Panc1 (cell line): ENCODE measurements at regions not wholly inside any gene's neighbourhood (a gene's known extent, or its start where the extent isn't known, plus 50 kb on each side); places are given as distances from the start of the nearest gene placed in this dataset.
"Not testable (repeated sequence)": the region's sequence is repeated elsewhere in the genome, so short reads cannot be mapped to it uniquely, and the experiment has no call there.

Experiments used
- ATAC-seq: fragments of 200-7000 bp; cut with Tn5 transposase; 2 replicates; pipeline ENCODE4 v1.9.1; 2020; ENCODE audit warnings: mild to moderate bottlenecking, moderate library complexity
- BruUV-seq: library from RNA; stranded (reverse); fragments of 400-500 nt; replicated peaks from 2 replicates; lab custom pipeline; 2021; lab: Mats Ljungman, UMichigan
- CTCF ChIA-PET: fragments of 300-600 bp; sonication (Branson Sonifier 250); formaldehyde crosslinking; loops from one replicate; lab custom pipeline; 2022; ENCODE audit warnings: antibody characterized with exemption; lab: Charles Lee
- POLR2A ChIA-PET: fragments of 300-600 bp; sonication (Branson Sonifier 250); formaldehyde crosslinking; loops from one replicate; lab custom pipeline; 2022; ENCODE audit warnings: antibody characterized with exemption; lab: Charles Lee
- DNase-seq: peaks from one replicate; pipeline ENCODE4 v3.0.0-alpha.2; 2010; ENCODE audit warnings: low read depth, low spot score
- H3K27ac ChIP-seq: 2 replicates; pipeline ENCODE4 v1.5.1; 2011; ENCODE audit warnings: mild to moderate bottlenecking, low read length, inconsistent platforms
- H3K27me3 ChIP-seq: fragments of 200-500 bp; sonication (Bioruptor generic); 2 replicates; pipeline ENCODE4 v1.6.0; 2014; ENCODE audit warnings: low read length, inconsistent platforms; ENCODE audit not compliant: control insufficient read depth, insufficient read depth
- H3K36me3 ChIP-seq: fragments of 200-500 bp; sonication (Bioruptor generic); 2 replicates; pipeline ENCODE4 v1.5.1; 2014; ENCODE audit warnings: inconsistent platforms, mild to moderate bottlenecking, low read length, moderate library complexity; ENCODE audit not compliant: control insufficient read depth, insufficient read depth
- H3K4me1 ChIP-seq: 2 replicates; pipeline ENCODE4 v1.5.1; 2011; ENCODE audit warnings: inconsistent platforms, mild to moderate bottlenecking, low read length, moderate library complexity; ENCODE audit not compliant: control insufficient read depth, insufficient read depth
- H3K4me3 ChIP-seq, 2 experiments: 2 replicates each; pipeline ENCODE4 v1.5.1; 2011 to 2012; ENCODE audit warnings: low read depth in 2 of 2, low read length in 2 of 2, mild to moderate bottlenecking in 2 of 2, inconsistent platforms in 1 of 2, moderate library complexity in 1 of 2
- H3K9me3 ChIP-seq: fragments of 200-500 bp; sonication (Bioruptor generic); 2 replicates; pipeline ENCODE4 v1.5.1; 2014; ENCODE audit warnings: low read depth, mild to moderate bottlenecking, inconsistent platforms, low read length, moderate library complexity; ENCODE audit not compliant: control insufficient read depth, insufficient read depth
- CTCF ChIP-seq: fragments of 450-650 bp; IDR thresholded peaks from 2 replicates; pipeline ENCODE4 v1.5.1; 2017; ENCODE audit warnings: mild to moderate bottlenecking
- POLR2AphosphoS5 ChIP-seq: IDR thresholded peaks from 2 replicates; pipeline ENCODE4 v1.6.1; 2012; ENCODE audit warnings: mild to moderate bottlenecking, low read depth, low read length, moderate library complexity
- REST ChIP-seq, 2 experiments: IDR thresholded peaks; 2 replicates each; pipeline ENCODE4 v1.6.1; 2011 to 2012; ENCODE audit warnings: low read depth in 2 of 2, control low read depth in 1 of 2, low read length in 1 of 2, mild to moderate bottlenecking in 1 of 2, moderate library complexity in 1 of 2; ENCODE audit not compliant: insufficient read depth in 1 of 2
- SIN3A ChIP-seq: IDR thresholded peaks from 2 replicates; pipeline ENCODE4 v1.6.1; 2012; ENCODE audit warnings: low read depth, mild to moderate bottlenecking, low read length, moderate library complexity, borderline replicate concordance; ENCODE audit not compliant: insufficient read depth
- TCF7L2 ChIP-seq: IDR thresholded peaks from 2 replicates; pipeline ENCODE4 v1.6.1; 2011; ENCODE audit warnings: mild to moderate bottlenecking, low read depth, low read length, inconsistent platforms
- in situ Hi-C: cut with HindIII; loops from 2 replicates; pipeline ENCODE4 v1.10.0; 2016; ENCODE audit warnings: low sequenced_read_pairs, low pct_unique_long_range_greater_than_20kb
- intact Hi-C: fragments of 100-400 bp; cut with micrococcal nuclease; formaldehyde crosslinking; loops from one replicate; pipeline ENCODE4 v1.10.0; 2022; ENCODE audit not compliant: unreplicated experiment

GRCh38 chr3:161673866-161674265, 177.3 kb downstream of the OTOL1 start:
- intact Hi-C loops (no loop called here), in situ Hi-C loops (no loop called here)
- Histone ChIP-seq H3K27me3 (peaks cover 2% of the 10 kb centered on the region; the same call in 1 of the 2 replicates), H3K9me3 (no peaks in the 10 kb centered on the region), H3K4me3 (no peak overlapping the region), H3K36me3 (no peaks in the 10 kb centered on the region), H3K4me1 (no peaks in the 10 kb centered on the region), H3K27ac (no peak overlapping the region)
- no TSS peak for BruUV-seq
- DNase-seq (no peak), ATAC-seq (no peak)
- ChIA-PET POLR2A (no interaction called here), CTCF (no interaction called here)
- TF ChIP-seq POLR2AphosphoS5, result no peak
- no peak for TF ChIP-seq REST (IDR thresholded peaks at IDR 0.05; ENCODE audit: insufficient read depth in 1 of 2, low read depth in 2 of 2, low read length in 1 of 2)
- TF ChIP-seq CTCF, result no peak
- TF ChIP-seq TCF7L2, result no peak
- TF ChIP-seq SIN3A, result no peak

- TF ChIP-seq POLR2AphosphoS5 (no peak), TCF7L2 (no peak), SIN3A (no peak), CTCF (no peak), REST (IDR thresholded peaks at IDR 0.05; ENCODE audit: insufficient read depth in 1 of 2, low read depth in 2 of 2, low read length in 1 of 2) (no peak)
- H3K27me3 ChIP-seq, result peaks cover 2% of the 10 kb centered on the region; the same call in 1 of the 2 replicates
- no peaks in the 10 kb centered on the region for H3K9me3 ChIP-seq
- ATAC-seq, result no peak
- no peak for DNase-seq
- ChIA-PET CTCF (no interaction called here), POLR2A (no interaction called here)
- in situ Hi-C loops, result no loop called here
- H3K4me3 ChIP-seq, result no peak overlapping the region
- intact Hi-C loops, result no loop called here
- H3K27ac ChIP-seq, result no peak overlapping the region
- no TSS peak for BruUV-seq
- H3K4me1 ChIP-seq, result no peaks in the 10 kb centered on the region
- no peaks in the 10 kb centered on the region for H3K36me3 ChIP-seq
These were observed 177.8 kb downstream of the OTOL1 start for GRCh38 chr3:161674402-161674801.

- H3K9me3 ChIP-seq, H3K4me1 ChIP-seq, H3K27me3 ChIP-seq, ATAC-seq, H3K27ac ChIP-seq, BruUV-seq, POLR2A ChIA-PET, in situ Hi-C loops, DNase-seq, H3K36me3 ChIP-seq, H3K4me3 ChIP-seq, intact Hi-C loops, CTCF ChIA-PET: not testable (repeated sequence)
These were observed 185.2 kb downstream of the OTOL1 start for GRCh38 chr3:161681831-161682230.
